ENCODE measurements at regions not wholly inside any gene's neighbourhood (a gene's known extent, or its start where the extent isn't known, plus 50 kb on each side); places are given as distances from the start of the nearest gene placed in this dataset.
"Not testable (repeated sequence)": the region's sequence is repeated elsewhere in the genome, so short reads cannot be mapped to it uniquely, and the experiment has no call there.

DNA sequence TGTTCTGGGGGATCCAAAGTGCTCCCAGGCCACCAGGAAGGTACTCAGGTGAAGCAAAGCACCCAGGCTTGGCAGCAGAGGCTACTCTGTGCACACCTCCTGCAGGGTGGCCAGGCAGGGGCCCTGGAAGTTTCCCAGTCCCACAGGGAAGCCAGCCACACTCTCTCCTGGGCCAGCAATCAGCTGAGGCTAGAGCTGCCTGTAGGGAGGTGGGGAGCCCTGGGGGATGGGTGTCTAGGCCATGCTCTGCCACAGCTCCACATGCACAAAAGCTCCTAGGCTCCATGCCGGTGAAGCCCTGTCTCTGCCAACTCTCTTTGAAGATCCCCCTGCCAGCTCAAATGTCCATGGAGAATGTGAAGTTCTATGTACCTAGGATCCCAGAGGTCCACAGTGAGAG is 231.4 kb downstream of the SPATA31A6 start:
- H3K4me1 Mint-ChIP-seq; H3K4me3 Mint-ChIP-seq; intact Hi-C loops (cut with micrococcal nuclease); H3K9me3 Mint-ChIP-seq; H3K27me3 Mint-ChIP-seq; DNase-seq; H3K36me3 Mint-ChIP-seq (ENCODE audit: low read depth); H3K27ac Mint-ChIP-seq: not testable (repeated sequence)

DNA sequence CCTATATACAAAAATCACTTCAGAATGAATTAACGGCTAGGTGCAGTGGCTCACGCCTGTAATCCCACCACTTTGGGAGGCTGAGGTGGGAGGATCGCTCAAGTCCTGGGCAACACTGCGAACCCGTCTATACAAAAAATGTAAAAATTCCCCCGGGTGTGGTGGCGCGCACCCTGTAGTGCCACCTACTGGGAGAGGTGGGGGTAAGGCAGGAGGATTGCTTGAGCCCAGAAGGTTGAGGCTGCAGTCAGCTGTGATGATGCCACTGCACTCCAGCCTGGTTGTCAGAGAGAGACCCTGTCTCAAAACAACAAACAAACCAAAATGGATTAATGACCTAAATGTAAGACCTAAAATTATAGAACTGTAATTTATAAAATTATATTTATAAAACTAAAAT is 236.2 kb downstream of the SPATA31A6 start:
- H3K9me3 Mint-ChIP-seq; H3K4me1 Mint-ChIP-seq; H3K4me3 Mint-ChIP-seq; H3K27ac Mint-ChIP-seq; intact Hi-C loops (cut with micrococcal nuclease); H3K36me3 Mint-ChIP-seq (ENCODE audit: low read depth); DNase-seq; H3K27me3 Mint-ChIP-seq: not testable (repeated sequence)

DNA sequence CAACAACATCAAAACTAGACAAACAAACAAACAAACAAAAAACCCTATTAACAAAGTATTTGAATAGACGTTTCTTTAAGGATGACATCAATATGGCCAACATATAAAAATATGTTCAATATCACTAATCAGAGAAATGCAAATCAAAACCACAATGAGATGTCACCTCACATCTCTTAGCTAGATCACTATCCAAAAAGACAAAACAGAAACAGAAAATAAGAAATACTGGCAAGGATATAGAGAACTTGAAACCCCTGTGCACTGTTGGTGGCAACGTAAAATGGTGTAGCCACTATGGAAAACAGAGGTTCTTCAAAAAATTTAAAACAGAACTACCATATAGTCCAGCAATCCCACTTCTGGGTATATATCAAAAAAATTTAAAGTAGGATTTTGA is 236.9 kb downstream of the SPATA31A6 start:
- not testable (repeated sequence) for H3K9me3 Mint-ChIP-seq, H3K27me3 Mint-ChIP-seq

DNA sequence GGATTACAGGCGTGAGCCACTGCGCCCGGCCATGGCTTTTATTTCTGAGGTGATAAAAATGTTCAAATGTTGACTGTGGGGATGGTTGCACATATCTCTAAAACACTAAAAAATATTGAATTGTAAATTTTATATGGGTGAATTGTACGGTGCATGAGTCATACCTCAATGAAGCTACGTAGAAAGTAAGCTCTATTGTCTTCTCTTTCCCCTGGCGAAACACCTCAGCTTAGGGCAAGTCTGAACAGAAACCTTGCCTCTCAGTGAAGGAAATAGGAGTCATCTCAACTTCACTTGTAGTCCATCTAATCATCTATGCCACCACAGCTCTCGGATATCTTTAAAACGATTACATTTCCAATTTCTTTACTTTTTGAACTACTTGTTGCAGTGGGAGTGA is 238.2 kb downstream of the SPATA31A6 start:
- H3K27me3 Mint-ChIP-seq; intact Hi-C loops (cut with micrococcal nuclease); DNase-seq; H3K4me3 Mint-ChIP-seq; H3K9me3 Mint-ChIP-seq; H3K36me3 Mint-ChIP-seq (ENCODE audit: low read depth); H3K27ac Mint-ChIP-seq; H3K4me1 Mint-ChIP-seq: not testable (repeated sequence)

More for the DNA sequence above, 236.9 kb downstream of the SPATA31A6 start:
- intact Hi-C loops (cut with micrococcal nuclease); DNase-seq; H3K4me3 Mint-ChIP-seq; H3K4me1 Mint-ChIP-seq; H3K27ac Mint-ChIP-seq; H3K36me3 Mint-ChIP-seq (ENCODE audit: low read depth): not testable (repeated sequence)

- intact Hi-C loops (cut with micrococcal nuclease), result not testable (repeated sequence)
Measured at GRCh38 chr9:42430674-42431615, 247.5 kb downstream of the SPATA31A6 start.

GRCh38 chr9:42431616-42432010 is 248.2 kb downstream of the SPATA31A6 start:
- not testable (repeated sequence) for H3K4me3 Mint-ChIP-seq, H3K9me3 Mint-ChIP-seq, H3K27me3 Mint-ChIP-seq

More at GRCh38 chr9:42430674-42431615, 247.5 kb downstream of the SPATA31A6 start:
- not testable (repeated sequence) for H3K4me1 Mint-ChIP-seq; H3K9me3 Mint-ChIP-seq; DNase-seq; H3K36me3 Mint-ChIP-seq (ENCODE audit: low read depth); H3K27ac Mint-ChIP-seq; H3K4me3 Mint-ChIP-seq; H3K27me3 Mint-ChIP-seq

DNA sequence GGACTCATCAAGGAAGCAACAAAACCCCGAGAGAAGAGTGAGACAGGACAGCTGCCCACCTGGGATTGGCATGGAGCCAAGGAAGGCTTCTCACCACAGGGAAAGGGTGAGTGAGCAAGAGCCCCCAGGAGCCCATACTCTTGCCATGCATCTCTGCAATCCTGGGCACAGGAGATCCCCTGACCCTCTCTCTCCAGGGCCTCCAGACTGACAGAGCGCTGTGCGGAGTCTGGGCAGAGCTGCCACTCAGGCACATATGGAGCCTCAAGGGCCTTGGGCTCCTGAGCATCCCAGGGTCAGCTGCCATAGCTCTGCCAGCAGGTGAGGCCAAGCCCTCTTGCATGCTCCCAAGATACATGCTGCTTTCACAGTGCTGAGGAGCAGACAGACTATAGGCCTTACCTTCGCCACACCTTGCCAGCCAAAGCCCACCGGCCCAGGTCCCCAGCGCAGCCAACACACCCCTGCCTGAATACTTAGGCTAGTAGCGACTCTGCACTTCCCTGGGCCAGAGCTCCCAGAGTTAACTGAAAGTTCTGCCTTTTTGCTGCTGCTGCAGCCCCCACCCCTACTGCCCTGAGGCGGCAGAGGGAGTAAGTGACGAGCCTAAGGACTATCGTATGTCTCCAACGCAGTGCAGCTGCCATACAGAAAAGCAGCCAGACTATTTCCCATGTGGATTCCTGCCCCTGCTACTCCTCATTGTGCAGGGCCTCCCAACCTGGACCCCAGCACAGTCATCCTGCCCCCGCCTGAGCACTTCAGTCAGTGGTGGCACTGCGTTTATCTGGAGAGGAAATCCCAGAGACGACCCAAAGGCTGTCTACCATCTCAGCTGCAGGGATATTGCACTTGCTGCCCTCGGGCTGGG is 251.6 kb downstream of the SPATA31A6 start:
- H3K27me3 Mint-ChIP-seq; DNase-seq; H3K36me3 Mint-ChIP-seq (ENCODE audit: low read depth); H3K27ac Mint-ChIP-seq; H3K4me1 Mint-ChIP-seq; H3K9me3 Mint-ChIP-seq; intact Hi-C loops (cut with micrococcal nuclease); H3K4me3 Mint-ChIP-seq: not testable (repeated sequence)

More at GRCh38 chr9:42431616-42432010, 248.2 kb downstream of the SPATA31A6 start:
- intact Hi-C loops (cut with micrococcal nuclease); DNase-seq; H3K4me1 Mint-ChIP-seq; H3K27ac Mint-ChIP-seq; H3K36me3 Mint-ChIP-seq (ENCODE audit: low read depth): not testable (repeated sequence)

DNA sequence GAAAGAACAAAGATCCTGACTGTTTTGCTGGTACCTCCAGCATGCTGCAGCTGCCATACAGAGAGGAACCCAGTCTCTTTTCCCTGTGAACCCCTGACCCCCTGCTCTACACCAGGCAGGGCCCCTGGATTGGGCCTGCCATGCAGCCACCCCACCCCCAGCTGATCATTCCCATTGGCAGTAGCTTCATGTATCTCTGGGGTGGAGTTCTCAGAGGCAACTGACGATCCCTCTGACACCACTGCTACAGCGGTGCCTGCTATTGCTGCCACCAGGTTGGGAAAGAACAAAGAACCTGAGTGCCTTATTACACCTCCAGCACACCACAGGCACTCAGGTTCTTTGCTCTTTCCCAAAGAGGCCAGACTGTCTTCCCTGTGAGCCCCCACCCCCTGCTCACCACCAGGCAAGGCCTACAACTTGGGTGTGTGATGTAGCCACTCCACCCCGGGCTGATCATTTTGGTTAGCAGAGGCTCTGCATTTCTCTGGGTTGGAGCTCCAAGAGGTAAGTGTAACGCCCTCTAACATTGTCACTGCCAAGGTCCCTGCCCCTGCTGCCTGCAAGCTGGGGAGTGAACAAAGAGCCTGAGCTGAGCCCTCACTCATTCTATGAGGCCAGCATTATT is 252.4 kb downstream of the SPATA31A6 start:
- H3K4me1 Mint-ChIP-seq; H3K4me3 Mint-ChIP-seq; H3K36me3 Mint-ChIP-seq (ENCODE audit: low read depth); DNase-seq; H3K9me3 Mint-ChIP-seq; intact Hi-C loops (cut with micrococcal nuclease); H3K27ac Mint-ChIP-seq; H3K27me3 Mint-ChIP-seq: not testable (repeated sequence)

- H3K27ac Mint-ChIP-seq; H3K4me3 Mint-ChIP-seq; intact Hi-C loops (cut with micrococcal nuclease); H3K4me1 Mint-ChIP-seq; H3K9me3 Mint-ChIP-seq; H3K27me3 Mint-ChIP-seq; DNase-seq; H3K36me3 Mint-ChIP-seq (ENCODE audit: low read depth): not testable (repeated sequence)
Measured at GRCh38 chr9:42437057-42437759, 253.7 kb downstream of the SPATA31A6 start.

GRCh38 chr9:42442680-42443079 is 259.2 kb downstream of the SPATA31A6 start:
- intact Hi-C loops (cut with micrococcal nuclease); H3K27me3 Mint-ChIP-seq; H3K36me3 Mint-ChIP-seq (ENCODE audit: low read depth); H3K9me3 Mint-ChIP-seq; H3K27ac Mint-ChIP-seq; H3K4me3 Mint-ChIP-seq; H3K4me1 Mint-ChIP-seq; DNase-seq: not testable (repeated sequence)

DNA sequence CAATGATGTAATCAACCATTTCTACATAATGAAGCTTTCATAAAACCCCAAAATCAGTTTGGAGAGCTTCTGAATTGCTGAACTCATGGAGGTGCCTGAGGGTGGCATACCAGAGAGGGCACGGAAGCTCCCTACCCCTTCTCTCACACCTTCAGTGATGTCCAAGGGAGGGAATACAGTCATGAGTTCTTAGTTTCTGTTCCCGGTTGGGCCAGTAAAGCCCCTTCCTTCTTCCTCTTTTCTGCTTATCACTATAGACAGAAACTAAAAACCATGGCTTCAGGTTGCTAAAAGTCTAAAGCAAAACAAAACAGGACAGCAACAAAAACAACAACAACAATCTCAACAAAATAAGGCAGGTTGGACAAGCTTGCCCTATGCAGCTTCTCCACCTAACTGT is 260.0 kb downstream of the SPATA31A6 start:
- H3K4me3 Mint-ChIP-seq; H3K4me1 Mint-ChIP-seq; intact Hi-C loops (cut with micrococcal nuclease); H3K27me3 Mint-ChIP-seq; H3K9me3 Mint-ChIP-seq; H3K36me3 Mint-ChIP-seq (ENCODE audit: low read depth); DNase-seq; H3K27ac Mint-ChIP-seq: not testable (repeated sequence)

DNA sequence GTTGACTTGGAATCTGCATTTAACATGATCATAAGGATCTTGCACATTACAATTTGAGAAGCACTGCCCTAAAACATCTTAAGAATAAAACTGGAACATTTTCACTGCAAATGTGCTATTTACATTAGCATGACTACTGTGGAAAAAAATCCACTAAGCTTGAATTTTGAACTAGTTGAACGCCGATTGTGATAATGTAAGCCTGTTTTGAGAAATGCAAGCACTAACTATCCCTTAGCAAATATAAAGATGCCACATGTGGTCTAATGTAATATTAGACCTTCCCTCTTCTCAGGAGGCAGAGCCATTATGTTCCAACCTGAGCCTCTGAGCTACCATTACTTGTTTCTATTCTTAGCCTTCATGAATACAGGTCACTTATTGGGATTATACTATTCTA is 278.0 kb downstream of the SPATA31A6 start:
- H3K36me3 Mint-ChIP-seq (ENCODE audit: low read depth); H3K27me3 Mint-ChIP-seq; DNase-seq; H3K9me3 Mint-ChIP-seq; intact Hi-C loops (cut with micrococcal nuclease); H3K4me1 Mint-ChIP-seq; H3K4me3 Mint-ChIP-seq; H3K27ac Mint-ChIP-seq: not testable (repeated sequence)

DNA sequence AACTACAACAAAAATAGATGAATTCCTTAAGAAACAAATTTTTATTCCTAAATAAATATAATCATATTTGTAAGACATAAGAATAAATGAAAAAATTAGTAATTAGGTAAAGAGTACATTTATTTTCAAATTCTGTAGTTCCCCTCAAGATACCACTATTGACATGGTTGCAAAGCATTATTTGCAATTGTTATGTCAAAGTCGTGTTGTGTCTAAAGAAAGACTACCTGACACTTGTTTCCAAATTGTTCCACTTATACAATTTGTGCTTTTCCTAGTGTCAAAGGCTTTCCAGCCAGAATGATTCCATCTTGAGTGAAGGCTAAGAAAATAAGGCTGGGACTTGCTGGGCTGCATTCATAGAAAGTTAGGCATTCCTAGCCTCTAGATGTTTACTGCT is 278.4 kb downstream of the SPATA31A6 start:
- H3K9me3 Mint-ChIP-seq; DNase-seq; H3K4me3 Mint-ChIP-seq; H3K4me1 Mint-ChIP-seq; H3K27me3 Mint-ChIP-seq; H3K36me3 Mint-ChIP-seq (ENCODE audit: low read depth); intact Hi-C loops (cut with micrococcal nuclease); H3K27ac Mint-ChIP-seq: not testable (repeated sequence)

Measured in activated CD4-positive, alpha-beta T cell treated with anti-CD3 and anti-CD28 coated beads, Interleukin-2, amount 10 ng/mL, durations not matched to agents 24 days and 14 days (primary cell).